ENCODE measurements at regions not wholly inside any gene's neighbourhood (a gene's known extent, or its start where the extent isn't known, plus 50 kb on each side); places are given as distances from the start of the nearest gene placed in this dataset.

GRCh38 chr9:16029046-16029615, 476.3 kb downstream of the CCDC171 start:
- no peaks in the 10 kb centered on the region for H3K27me3 ChIP-seq (ENCODE audit: control insufficient read depth, insufficient read depth, low read length)
- H3K4me1 ChIP-seq (ENCODE audit: control insufficient read depth, extremely low read depth, insufficient read depth, low read length), result peaks cover 9% of the 10 kb centered on the region
- peak; percentile 60 to 63 for DNase-seq (ENCODE audit: low read depth in 2 of 2)
- H3K4me2 ChIP-seq (ENCODE audit: extremely low read depth, insufficient read depth, low read length), result no peak overlapping the region
- no peaks in the 10 kb centered on the region for H3K36me3 ChIP-seq (ENCODE audit: control insufficient read depth, insufficient read depth, low read length)
- no peak for TF ChIP-seq EZH2 (IDR thresholded peaks at IDR 0.05; ENCODE audit: low read length, missing control alignments)
- TF ChIP-seq CTCF (conservative IDR thresholded peaks at IDR 0.05 in 1 of 2, IDR thresholded peaks at IDR 0.05 in 1 of 2; ENCODE audit: low read depth in 1 of 2, low read length in 2 of 2), result no peak
- H3K4me3 ChIP-seq (replicated peaks in 1 of 4; ENCODE audit: control extremely low read depth in 1 of 4, insufficient read depth in 1 of 4, low read depth in 3 of 4, low read length in 4 of 4), result no peak overlapping the region
- no peak overlapping the region for H2AFZ ChIP-seq (ENCODE audit: low read length)
- no peaks in the 10 kb centered on the region for H3K9me3 ChIP-seq (ENCODE audit: control insufficient read depth, insufficient read depth, low read depth, low read length)
- H3K9ac ChIP-seq (ENCODE audit: insufficient read depth, low read length), result no peak overlapping the region
- H4K20me1 ChIP-seq (ENCODE audit: control insufficient read depth, extremely low read depth, insufficient read depth, low read length), result no peaks in the 10 kb centered on the region
- H3K27ac ChIP-seq (ENCODE audit: insufficient read depth, low read length), result no peak overlapping the region
- no peaks in the 10 kb centered on the region for H3K79me2 ChIP-seq (ENCODE audit: control insufficient read depth, insufficient read depth, low read length)

GRCh38 chr9:16029796-16030363, 477.0 kb downstream of the CCDC171 start:
- Histone ChIP-seq H3K27ac (ENCODE audit: insufficient read depth, low read length) (no peak overlapping the region), H3K9ac (ENCODE audit: insufficient read depth, low read length) (no peak overlapping the region), H3K9me3 (ENCODE audit: control insufficient read depth, insufficient read depth, low read depth, low read length) (no peaks in the 10 kb centered on the region), H4K20me1 (ENCODE audit: control insufficient read depth, extremely low read depth, insufficient read depth, low read length) (no peaks in the 10 kb centered on the region), H3K4me1 (ENCODE audit: control insufficient read depth, extremely low read depth, insufficient read depth, low read length) (peaks cover 9% of the 10 kb centered on the region), H3K36me3 (ENCODE audit: control insufficient read depth, insufficient read depth, low read length) (no peaks in the 10 kb centered on the region), H3K4me3 (replicated peaks in 1 of 4; ENCODE audit: control extremely low read depth in 1 of 4, insufficient read depth in 1 of 4, low read depth in 3 of 4, low read length in 4 of 4) (no peak overlapping the region), H2AFZ (ENCODE audit: low read length) (no peak overlapping the region), H3K27me3 (ENCODE audit: control insufficient read depth, insufficient read depth, low read length) (no peaks in the 10 kb centered on the region), H3K4me2 (ENCODE audit: extremely low read depth, insufficient read depth, low read length) (no peak overlapping the region), H3K79me2 (ENCODE audit: control insufficient read depth, insufficient read depth, low read length) (no peaks in the 10 kb centered on the region)
- DNase-seq (ENCODE audit: low read depth in 2 of 2), result peak in 1 of 2 donors; percentile 20
- TF ChIP-seq CTCF (conservative IDR thresholded peaks at IDR 0.05 in 1 of 2, IDR thresholded peaks at IDR 0.05 in 1 of 2; ENCODE audit: low read depth in 1 of 2, low read length in 2 of 2), result no peak
- TF ChIP-seq EZH2 (IDR thresholded peaks at IDR 0.05; ENCODE audit: low read length, missing control alignments), result no peak

DNA sequence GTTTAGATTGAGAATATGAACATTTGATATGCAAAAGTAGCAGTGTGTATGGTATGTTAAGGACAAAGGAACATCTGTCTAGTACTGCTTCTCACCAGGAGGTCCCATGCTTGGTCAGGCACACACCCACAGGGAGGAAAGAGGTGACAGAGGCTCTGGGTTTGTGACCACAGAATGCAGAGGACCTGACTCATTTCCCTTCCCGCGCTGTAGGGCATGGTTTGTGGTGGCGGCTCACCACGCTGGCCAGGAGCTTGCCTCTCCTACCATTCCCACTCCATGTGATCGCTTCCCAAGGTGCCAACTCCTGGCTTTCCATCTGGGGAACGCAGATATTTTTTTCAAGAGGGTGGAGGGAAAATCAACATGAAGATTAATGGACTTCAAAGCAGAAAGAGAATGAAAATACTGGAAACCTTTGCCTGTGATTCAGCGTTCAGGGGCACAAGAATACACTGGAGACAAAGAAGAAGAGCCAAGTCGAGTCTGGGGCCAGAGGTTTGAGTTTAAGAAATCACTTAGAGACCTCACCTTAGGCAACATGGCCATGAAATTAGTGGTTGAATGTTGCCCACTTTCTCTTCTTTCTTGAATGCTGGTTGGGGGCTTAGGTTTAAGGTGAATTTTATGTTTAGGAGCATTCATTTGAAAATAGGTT, 477.8 kb downstream of the CCDC171 start:
- Histone ChIP-seq H3K4me1 (ENCODE audit: control insufficient read depth, extremely low read depth, insufficient read depth, low read length) (peaks cover 9% of the 10 kb centered on the region), H3K79me2 (ENCODE audit: control insufficient read depth, insufficient read depth, low read length) (no peaks in the 10 kb centered on the region), H3K27me3 (ENCODE audit: control insufficient read depth, insufficient read depth, low read length) (no peaks in the 10 kb centered on the region), H3K27ac (ENCODE audit: insufficient read depth, low read length) (no peak overlapping the region), H3K4me3 (replicated peaks in 1 of 4; ENCODE audit: control extremely low read depth in 1 of 4, insufficient read depth in 1 of 4, low read depth in 3 of 4, low read length in 4 of 4) (no peak overlapping the region), H2AFZ (ENCODE audit: low read length) (no peak overlapping the region), H3K36me3 (ENCODE audit: control insufficient read depth, insufficient read depth, low read length) (no peaks in the 10 kb centered on the region), H3K4me2 (ENCODE audit: extremely low read depth, insufficient read depth, low read length) (peak overlapping the region; percentile 19), H3K9ac (ENCODE audit: insufficient read depth, low read length) (no peak overlapping the region), H4K20me1 (ENCODE audit: control insufficient read depth, extremely low read depth, insufficient read depth, low read length) (no peaks in the 10 kb centered on the region), H3K9me3 (ENCODE audit: control insufficient read depth, insufficient read depth, low read depth, low read length) (no peaks in the 10 kb centered on the region)
- TF ChIP-seq EZH2 (IDR thresholded peaks at IDR 0.05; ENCODE audit: low read length, missing control alignments) (no peak), CTCF (conservative IDR thresholded peaks at IDR 0.05 in 1 of 2, IDR thresholded peaks at IDR 0.05 in 1 of 2; ENCODE audit: low read depth in 1 of 2, low read length in 2 of 2) (no peak)
- peak; percentile 88 to 99 for DNase-seq (ENCODE audit: low read depth in 2 of 2)

All from fibroblast of lung (primary cell).